GM19463 (cell line): ENCODE measurements at regions not wholly inside any gene's neighbourhood (a gene's known extent, or its start where the extent isn't known, plus 50 kb on each side); places are given as distances from the start of the nearest gene placed in this dataset.

ENCODE experiments used
- ATAC-seq: cut with Tn5 transposase; IDR thresholded peaks from one replicate; pipeline ENCODE4 v1.9.1; 2021; ENCODE audit warnings: mild to moderate bottlenecking, moderate library complexity; ENCODE audit not compliant: unreplicated experiment

DNA sequence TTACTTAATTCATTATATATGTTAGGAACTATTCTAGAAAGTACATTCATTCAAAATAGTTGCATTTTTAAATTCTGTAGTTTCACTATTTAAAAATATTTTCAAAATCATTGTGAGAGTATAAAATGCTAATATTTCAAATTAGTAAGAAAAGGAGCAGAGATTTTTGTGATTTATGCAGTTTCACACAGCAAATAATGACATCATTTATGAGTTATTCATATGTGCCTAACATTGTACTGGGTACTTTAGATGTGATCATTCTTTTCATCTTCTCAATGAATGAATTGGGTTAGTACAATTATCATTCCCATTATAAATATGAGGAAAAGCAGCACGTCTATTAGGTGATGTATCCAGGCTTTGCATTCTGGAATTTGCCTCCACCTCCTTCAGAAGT lies 1451.0 kb upstream of the IGFBP7 start:
- ATAC-seq: no peak

DNA sequence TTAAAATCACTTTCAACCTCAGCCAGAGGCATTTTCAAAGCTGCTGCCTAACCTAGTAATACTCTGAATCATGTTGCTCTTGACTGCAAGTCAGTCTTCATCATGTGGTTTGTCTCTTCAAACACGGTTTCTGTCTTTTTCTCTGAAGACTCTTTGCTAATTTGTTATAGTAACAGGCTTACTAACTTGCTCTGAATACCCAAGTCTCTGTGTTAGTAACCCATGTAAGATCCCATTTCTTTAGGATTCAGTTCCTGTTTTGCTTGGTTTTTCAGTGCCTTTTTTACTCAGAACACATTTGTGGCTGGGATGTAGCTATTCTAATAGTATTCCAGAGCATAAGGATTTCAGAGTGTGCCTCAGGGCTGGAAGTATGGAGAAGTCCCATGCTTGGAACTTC lies 1450.6 kb upstream of the IGFBP7 start:
- peak; percentile 44 for ATAC-seq

DNA sequence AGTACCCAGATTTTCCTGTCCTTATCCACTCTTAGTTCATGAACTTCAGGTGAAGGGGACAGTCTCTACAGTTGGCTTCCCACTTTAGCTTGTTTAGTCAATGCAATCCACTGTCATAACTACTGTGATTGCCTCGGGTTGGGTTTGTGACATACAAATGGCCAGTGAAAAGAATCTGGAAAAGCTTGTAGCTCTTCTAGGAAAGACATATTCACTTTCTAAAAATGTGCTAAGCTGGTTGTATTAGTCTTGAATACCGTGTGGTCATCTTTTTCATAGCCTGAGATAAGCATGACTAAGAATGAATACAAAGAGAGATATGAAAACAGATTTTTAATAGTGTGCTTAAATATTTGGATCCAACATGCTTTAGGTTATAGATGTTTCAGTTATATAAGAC lies 1443.5 kb upstream of the IGFBP7 start:
- ATAC-seq: no peak

- no peak for ATAC-seq
Observed at GRCh38 chr4:58553031-58553430, 1442.8 kb upstream of the IGFBP7 start.

- ATAC-seq: no peak
Observed at GRCh38 chr4:58551676-58552075, 1441.5 kb upstream of the IGFBP7 start.

DNA sequence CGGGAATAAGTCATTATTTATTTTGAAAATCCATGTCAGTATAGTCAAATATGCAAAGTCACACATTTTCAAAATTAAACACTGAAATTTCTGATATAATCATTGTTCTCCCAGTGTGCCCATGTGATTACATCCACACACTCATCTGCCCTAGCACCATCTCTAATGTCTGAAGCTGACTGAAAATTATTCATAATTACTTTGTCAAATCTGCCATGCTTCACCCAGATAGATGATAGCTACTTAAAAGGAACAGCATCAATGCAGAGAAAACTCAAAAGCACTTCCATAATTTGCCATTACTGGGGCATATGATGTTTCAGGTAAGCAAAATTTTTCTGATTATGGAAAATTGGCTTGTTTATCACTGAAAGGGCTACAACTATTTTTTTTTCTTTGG lies 1433.3 kb upstream of the IGFBP7 start:
- no peak for ATAC-seq

DNA sequence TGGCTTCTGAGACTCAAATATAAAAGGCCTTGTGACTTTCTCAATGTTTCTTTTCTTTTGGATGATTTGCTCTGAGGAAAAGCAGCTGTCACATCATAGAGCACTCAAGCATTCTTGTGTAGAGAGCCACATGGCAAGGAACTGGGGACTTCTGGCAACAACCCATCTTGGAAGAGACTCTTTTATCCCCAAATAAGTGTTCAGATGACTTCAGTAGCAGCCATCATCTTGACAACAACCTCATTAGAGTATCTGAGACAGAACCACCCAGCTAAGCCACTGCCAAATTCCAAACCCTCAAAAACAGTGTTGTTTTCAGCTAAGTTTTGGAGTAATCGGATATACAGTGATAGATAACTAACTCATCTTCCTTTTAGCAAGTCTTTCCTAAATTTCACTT lies 1431.7 kb upstream of the IGFBP7 start:
- ATAC-seq: no peak

GRCh38 chr4:58522765-58523382 lies 1412.7 kb upstream of the IGFBP7 start:
- no peak for ATAC-seq

DNA sequence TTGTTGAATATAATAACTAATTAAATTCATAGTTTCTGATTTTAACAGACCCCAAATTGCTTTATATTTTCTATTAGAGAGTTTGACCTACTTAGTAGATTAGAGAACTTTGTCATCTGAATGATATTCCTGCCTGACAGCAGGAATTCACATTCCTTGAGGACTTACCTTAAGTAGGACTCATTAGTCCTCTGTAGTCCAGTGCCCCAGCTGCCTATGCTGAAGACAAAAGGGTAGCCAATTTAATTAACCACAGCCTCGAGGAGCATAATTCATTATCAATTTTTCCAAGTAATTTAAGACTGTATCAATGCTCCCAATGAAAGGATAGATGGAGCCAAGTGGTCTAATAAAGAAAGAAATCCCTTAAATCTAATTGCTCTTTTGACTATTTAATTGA lies 1405.0 kb upstream of the IGFBP7 start:
- no peak for ATAC-seq

GRCh38 chr4:58514299-58514698 lies 1404.1 kb upstream of the IGFBP7 start:
- ATAC-seq: no peak

- ATAC-seq: no peak
Observed at GRCh38 chr4:58510652-58511051, 1400.5 kb upstream of the IGFBP7 start.

GRCh38 chr4:58507079-58507478 lies 1396.9 kb upstream of the IGFBP7 start:
- ATAC-seq: no peak

- no peak for ATAC-seq
Observed at GRCh38 chr4:58502839-58503238, 1392.7 kb upstream of the IGFBP7 start.

- ATAC-seq: no peak
Observed at GRCh38 chr4:58499182-58499581, 1389.0 kb upstream of the IGFBP7 start.

- no peak for ATAC-seq
Observed at GRCh38 chr4:58491620-58492019, 1381.4 kb upstream of the IGFBP7 start.

GRCh38 chr4:58477950-58478349 lies 1367.8 kb upstream of the IGFBP7 start:
- no peak for ATAC-seq

GRCh38 chr4:58477513-58477912 lies 1367.3 kb upstream of the IGFBP7 start:
- no peak for ATAC-seq

DNA sequence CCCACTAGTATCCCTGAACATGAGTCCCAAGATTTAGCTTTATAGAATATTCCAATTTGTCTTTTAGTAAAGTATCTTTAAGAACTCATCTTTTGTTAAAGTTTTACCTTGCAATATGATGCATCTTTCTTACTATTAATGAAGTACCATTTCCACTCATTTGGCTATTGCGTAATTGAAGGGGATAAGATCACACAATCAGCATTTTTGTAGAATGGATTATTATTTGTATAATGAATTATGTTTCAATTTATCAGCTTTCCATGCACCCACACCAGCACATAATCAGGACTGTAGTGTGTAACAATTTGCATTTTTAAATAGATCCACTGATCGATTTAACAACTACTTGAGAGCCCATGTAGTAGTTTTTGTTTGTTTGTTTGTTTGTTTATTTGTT lies 1364.9 kb upstream of the IGFBP7 start:
- no peak for ATAC-seq

- ATAC-seq: no peak
Observed at GRCh38 chr4:58465031-58465430, 1354.8 kb upstream of the IGFBP7 start.

- ATAC-seq: no peak
Observed at GRCh38 chr4:58456727-58457384, 1346.7 kb upstream of the IGFBP7 start.

GRCh38 chr4:58453956-58454355 lies 1343.8 kb upstream of the IGFBP7 start:
- peak; percentile 74 for ATAC-seq

- no peak for ATAC-seq
Observed at GRCh38 chr4:58451707-58452106, 1341.5 kb upstream of the IGFBP7 start.

DNA sequence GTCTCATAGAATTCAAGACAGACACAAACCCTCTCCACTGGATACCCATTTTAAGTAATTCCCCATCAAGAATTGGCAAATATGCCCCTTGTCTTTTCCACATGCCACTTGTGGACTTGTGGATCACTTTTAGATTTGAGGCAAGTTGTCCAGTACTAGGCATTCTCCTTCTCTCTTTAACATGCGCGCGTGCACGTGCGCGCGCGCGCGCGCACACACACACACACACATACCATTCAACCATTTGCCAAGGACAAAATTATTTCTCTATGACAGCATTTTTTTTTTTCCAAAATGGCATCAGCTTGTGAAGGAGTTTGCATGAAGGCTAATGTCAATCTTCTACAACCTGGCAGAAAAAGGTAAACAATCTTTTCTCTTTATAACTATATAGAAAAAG lies 1325.7 kb upstream of the IGFBP7 start:
- ATAC-seq: no peak
